GM13976 (cell line): ENCODE measurements at regions not wholly inside any gene's neighbourhood (a gene's known extent, or its start where the extent isn't known, plus 50 kb on each side); places are given as distances from the start of the nearest gene placed in this dataset.

ENCODE experiments used
- DNase-seq: peaks from one replicate; pipeline ENCODE4 v3.0.0; 2012; ENCODE audit warnings: low spot score
- CTCF ChIP-seq: IDR thresholded peaks from 2 replicates; pipeline ENCODE4 v1.5.1; 2012; ENCODE audit warnings: borderline replicate concordance, mild to moderate bottlenecking; ENCODE audit not compliant: insufficient read depth; ENCODE audit errors: extremely low read depth, missing control alignments, control extremely low read depth
- in situ Hi-C: fragments of 300-500 bp; cut with MboI; formaldehyde crosslinking; loops from one replicate; pipeline ENCODE4 v1.12.0; 2022; ENCODE audit warnings: low sequenced_read_pairs, mixed read lengths, inconsistent platforms; ENCODE audit not compliant: unreplicated experiment

- DNase-seq = no peak
- in situ Hi-C loops = no loop called here
- TF ChIP-seq CTCF = no peak
Observed at GRCh38 chr20:51867251-51867650, 64.9 kb upstream of the SALL4 start.

- TF ChIP-seq CTCF = no peak
- in situ Hi-C loops = no loop called here
- DNase-seq = no peak
Observed at GRCh38 chr20:51864967-51865366, 62.6 kb upstream of the SALL4 start.

GRCh38 chr20:51862796-51863195 lies 60.5 kb upstream of the SALL4 start:
- TF ChIP-seq CTCF = no peak
- no peak for DNase-seq
- in situ Hi-C loops = no loop called here

- no peak for DNase-seq
- in situ Hi-C loops = no loop called here
- no peak for TF ChIP-seq CTCF
Observed at GRCh38 chr20:51861726-51862466, 59.6 kb upstream of the SALL4 start.

- in situ Hi-C loops = no loop called here
- DNase-seq = no peak
- no peak for TF ChIP-seq CTCF
Observed at GRCh38 chr20:51860111-51860882, 58.0 kb upstream of the SALL4 start.

- TF ChIP-seq CTCF = no peak
- in situ Hi-C loops = no loop called here
- no peak for DNase-seq
Observed at GRCh38 chr20:51856432-51856831, 54.1 kb upstream of the SALL4 start.

GRCh38 chr20:51854921-51855320 lies 52.6 kb upstream of the SALL4 start:
- DNase-seq = no peak
- in situ Hi-C loops = no loop called here
- TF ChIP-seq CTCF = no peak
